CD4-positive, alpha-beta T cell (primary cell): ENCODE measurements at regions not wholly inside any gene's neighbourhood (a gene's known extent, or its start where the extent isn't known, plus 50 kb on each side); places are given as distances from the start of the nearest gene placed in this dataset.

Source experiments
- ATAC-seq: fragments of 200-7000 bp; cut with Tn5 transposase; one replicate; pipeline ENCODE4 v1.10.0; 2022; ENCODE audit warnings: mild to moderate bottlenecking; ENCODE audit not compliant: poor library complexity
- CTCF ChIA-PET: fragments of 350-600 bp; sonication (Branson Sonifier 250); formaldehyde crosslinking; loops from one replicate; lab custom pipeline; 2021; ENCODE audit warnings: antibody characterized with exemption, inconsistent platforms; lab: Charles Lee
- POLR2A ChIA-PET: fragments of 350-600 bp; sonication (Branson Sonifier 250); formaldehyde crosslinking; loops from one replicate; lab custom pipeline; 2021; ENCODE audit warnings: antibody characterized with exemption, inconsistent platforms; lab: Charles Lee
- DNase-seq, 14 experiments: peaks; one replicate each; pipeline ENCODE4 v3.0.0-alpha.2; 2013 to 2020; ENCODE audit warnings: mixed read lengths in 2 of 14
- H3K27ac ChIP-seq, 2 donors: one replicate each; pipeline versions ENCODE4 v1.5.1 to v1.7.0; 2013; ENCODE audit warnings: low read length in 2 of 2, low read depth in 1 of 2, mild to moderate bottlenecking in 1 of 2
- H3K27me3 ChIP-seq, 2 experiments: 1 replicate in 1 of 2; 2 replicates in 1 of 2; pipeline versions ENCODE4 v1.6.1 to v1.7.0; 2013; ENCODE audit warnings: low read length in 2 of 2, control low read depth in 1 of 2, mild to moderate bottlenecking in 1 of 2, moderate library complexity in 1 of 2; ENCODE audit not compliant: insufficient read depth in 2 of 2, control insufficient read depth in 1 of 2
- H3K36me3 ChIP-seq: one replicate; pipeline ENCODE4 v1.6.1; 2013; ENCODE audit warnings: low read length, control low read depth; ENCODE audit not compliant: insufficient read depth
- H3K4me1 ChIP-seq: one replicate; pipeline ENCODE4 v1.6.1; 2013; ENCODE audit warnings: low read length, control low read depth; ENCODE audit not compliant: insufficient read depth
- H3K4me3 ChIP-seq: one replicate; pipeline ENCODE4 v1.5.1; 2013; ENCODE audit warnings: mild to moderate bottlenecking, low read length, moderate library complexity
- H3K9me3 ChIP-seq, 2 experiments: 1 replicate in 1 of 2; 2 replicates in 1 of 2; pipeline versions ENCODE4 v1.6.1 to v1.7.0; 2013; ENCODE audit warnings: low read length in 2 of 2, mild to moderate bottlenecking in 2 of 2, control low read depth in 1 of 2, moderate library complexity in 1 of 2; ENCODE audit not compliant: control insufficient read depth in 1 of 2, insufficient read depth in 1 of 2
- H3K27ac Mint-ChIP-seq: one replicate; pipeline ENCODE4 v1.8.0; 2020; ENCODE audit warnings: mixed read lengths
- H3K27me3 Mint-ChIP-seq: one replicate; pipeline ENCODE4 v1.8.0; 2021; ENCODE audit warnings: mixed read lengths
- H3K36me3 Mint-ChIP-seq: one replicate; pipeline ENCODE4 v1.8.0; 2021; ENCODE audit warnings: low read depth, mixed read lengths
- H3K4me1 Mint-ChIP-seq: one replicate; pipeline ENCODE4 v1.8.0; 2021; ENCODE audit warnings: low read depth, mixed read lengths
- H3K4me3 Mint-ChIP-seq: one replicate; pipeline ENCODE4 v1.8.0; 2020; ENCODE audit warnings: mild to moderate bottlenecking, mixed read lengths
- H3K9me3 Mint-ChIP-seq: one replicate; pipeline ENCODE4 v1.8.0; 2020; ENCODE audit warnings: mixed read lengths
- intact Hi-C, 2 experiments: fragments of 100-400 bp; cut with DNase I in 1 of 2; cut with micrococcal nuclease in 1 of 2; formaldehyde crosslinking; loops; one replicate each; pipeline versions ENCODE4 v1.15.1 to v1.9.0; 2023 to 2025; cut with DNase I, micrococcal nuclease
- TF ChIP-seq, protein P1 (sequence below): fragments of 200-600 bp; IDR thresholded peaks from one replicate; pipeline ENCODE4 v1.8.0; 2022; ENCODE audit warnings: antibody characterized with exemption, mild to moderate bottlenecking

DNA sequence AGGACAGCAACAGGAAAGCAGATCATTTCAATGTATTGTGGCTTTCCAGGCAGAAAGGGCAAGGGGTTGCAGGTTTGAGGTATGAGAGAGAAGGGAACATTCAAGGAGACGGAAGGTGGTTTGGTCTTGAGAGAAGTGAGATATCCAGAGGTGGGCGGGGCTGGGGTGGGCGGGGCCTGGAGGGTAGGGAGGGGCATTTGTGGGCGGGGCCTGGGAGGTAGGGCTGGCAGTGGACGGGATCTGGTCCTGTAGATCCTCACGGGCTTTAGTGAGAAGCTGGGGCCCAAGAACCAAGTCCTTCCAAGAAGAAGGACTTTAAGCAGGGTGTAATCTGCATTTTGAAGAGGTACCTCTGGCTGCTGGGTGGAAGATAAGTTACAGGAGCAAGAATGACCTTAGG lies 199.2 kb downstream of the MN1 start:
- Mint-ChIP-seq H3K9me3 (no peaks in the 10 kb centered on the region), H3K4me3 (no peak overlapping the region), H3K4me1 (no peaks in the 10 kb centered on the region), H3K27ac (no peak overlapping the region), H3K36me3 (no peaks in the 10 kb centered on the region), H3K27me3 (peaks cover 11% of the 10 kb centered on the region)
- no peaks in the 10 kb centered on the region for H3K9me3 ChIP-seq
- CTCF ChIA-PET = no interaction called here
- intact Hi-C loops = no loop called here
- no peak overlapping the region for H3K4me3 ChIP-seq
- no peaks in the 10 kb centered on the region for H3K27me3 ChIP-seq
- ATAC-seq (no peak), DNase-seq (no peak)
- H3K36me3 ChIP-seq = no peaks in the 10 kb centered on the region
- TF ChIP-seq, protein P1, sequence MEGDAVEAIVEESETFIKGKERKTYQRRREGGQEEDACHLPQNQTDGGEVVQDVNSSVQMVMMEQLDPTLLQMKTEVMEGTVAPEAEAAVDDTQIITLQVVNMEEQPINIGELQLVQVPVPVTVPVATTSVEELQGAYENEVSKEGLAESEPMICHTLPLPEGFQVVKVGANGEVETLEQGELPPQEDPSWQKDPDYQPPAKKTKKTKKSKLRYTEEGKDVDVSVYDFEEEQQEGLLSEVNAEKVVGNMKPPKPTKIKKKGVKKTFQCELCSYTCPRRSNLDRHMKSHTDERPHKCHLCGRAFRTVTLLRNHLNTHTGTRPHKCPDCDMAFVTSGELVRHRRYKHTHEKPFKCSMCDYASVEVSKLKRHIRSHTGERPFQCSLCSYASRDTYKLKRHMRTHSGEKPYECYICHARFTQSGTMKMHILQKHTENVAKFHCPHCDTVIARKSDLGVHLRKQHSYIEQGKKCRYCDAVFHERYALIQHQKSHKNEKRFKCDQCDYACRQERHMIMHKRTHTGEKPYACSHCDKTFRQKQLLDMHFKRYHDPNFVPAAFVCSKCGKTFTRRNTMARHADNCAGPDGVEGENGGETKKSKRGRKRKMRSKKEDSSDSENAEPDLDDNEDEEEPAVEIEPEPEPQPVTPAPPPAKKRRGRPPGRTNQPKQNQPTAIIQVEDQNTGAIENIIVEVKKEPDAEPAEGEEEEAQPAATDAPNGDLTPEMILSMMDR = no peak
- POLR2A ChIA-PET = no interaction called here
- no peak overlapping the region for H3K27ac ChIP-seq
- no peaks in the 10 kb centered on the region for H3K4me1 ChIP-seq

DNA sequence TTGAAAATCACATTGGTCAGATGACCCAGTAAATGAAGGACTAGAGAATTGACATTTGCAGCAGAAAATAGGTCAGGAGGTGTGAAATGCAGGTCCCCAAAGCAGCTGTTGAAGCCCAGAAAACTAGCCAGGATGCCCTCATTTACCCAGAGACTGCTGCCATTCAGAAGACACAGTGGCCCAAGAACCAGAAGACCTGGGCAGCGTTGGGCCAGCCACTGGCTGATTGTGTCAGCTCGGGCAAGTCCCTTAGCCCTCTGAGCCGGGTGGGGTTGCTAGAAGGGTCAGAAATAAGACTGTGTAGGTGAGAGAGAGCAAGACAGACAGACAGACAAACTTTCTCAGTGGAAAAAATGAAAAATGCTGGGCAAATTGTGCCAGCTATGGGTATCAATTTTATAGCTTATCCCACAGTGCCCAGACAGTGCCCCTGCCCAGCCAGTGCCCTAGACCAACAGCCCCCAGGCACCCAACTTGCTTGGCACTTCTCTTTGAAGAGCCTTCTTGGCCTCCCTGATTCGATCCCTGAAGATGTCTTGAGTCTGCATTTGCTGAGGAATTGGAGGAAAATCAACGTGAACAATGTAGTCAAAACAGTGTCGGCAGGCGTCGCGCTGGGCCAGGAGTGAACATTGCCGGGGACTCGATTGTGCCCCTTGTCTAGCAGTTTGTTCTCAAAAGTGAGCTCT lies 198.3 kb downstream of the MN1 start:
- Histone ChIP-seq H3K9me3 (no peaks in the 10 kb centered on the region), H3K4me1 (no peaks in the 10 kb centered on the region), H3K27me3 (no peaks in the 10 kb centered on the region), H3K36me3 (no peaks in the 10 kb centered on the region), H3K4me3 (no peak overlapping the region), H3K27ac (no peak overlapping the region)
- H3K27me3 Mint-ChIP-seq = peaks cover 11% of the 10 kb centered on the region
- H3K4me3 Mint-ChIP-seq = no peak overlapping the region
- ChIA-PET CTCF (no interaction called here), POLR2A (no interaction called here)
- DNase-seq = no peak
- H3K27ac Mint-ChIP-seq = no peak overlapping the region
- TF ChIP-seq, protein P1 = no peak
- no peaks in the 10 kb centered on the region for H3K4me1 Mint-ChIP-seq
- no peaks in the 10 kb centered on the region for H3K9me3 Mint-ChIP-seq
- intact Hi-C loops = no loop called here
- no peaks in the 10 kb centered on the region for H3K36me3 Mint-ChIP-seq
- ATAC-seq = no peak

DNA sequence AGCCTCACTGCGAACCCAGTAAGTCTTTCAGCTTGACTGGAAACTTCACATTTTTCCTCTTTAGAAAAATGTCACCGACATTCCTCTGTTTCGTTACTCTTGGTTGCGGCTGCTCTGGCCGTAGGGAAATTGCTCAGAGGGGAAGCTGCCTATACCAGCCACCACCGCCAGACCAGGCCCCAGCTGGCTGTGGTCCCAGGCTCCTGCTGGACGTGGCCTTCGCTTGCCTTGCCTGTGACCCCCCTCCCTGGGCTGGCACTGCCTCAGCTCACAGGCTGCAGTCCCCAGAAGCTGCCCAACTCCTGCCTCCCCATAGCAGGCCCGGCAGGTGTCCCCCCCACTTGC lies 197.8 kb downstream of the MN1 start:
- ATAC-seq (no peak), DNase-seq (no peak)
- Histone ChIP-seq H3K4me1 (no peaks in the 10 kb centered on the region), H3K27me3 (no peaks in the 10 kb centered on the region), H3K4me3 (no peak overlapping the region), H3K27ac (no peak overlapping the region), H3K36me3 (no peaks in the 10 kb centered on the region), H3K9me3 (no peaks in the 10 kb centered on the region)
- Mint-ChIP-seq H3K36me3 (no peaks in the 10 kb centered on the region), H3K27ac (no peak overlapping the region), H3K9me3 (no peaks in the 10 kb centered on the region), H3K4me1 (no peaks in the 10 kb centered on the region), H3K4me3 (no peak overlapping the region), H3K27me3 (peaks cover 11% of the 10 kb centered on the region)
- CTCF ChIA-PET = no interaction called here
- POLR2A ChIA-PET = no interaction called here
- intact Hi-C loops = no loop called here
- TF ChIP-seq, protein P1 = no peak
